ENCODE measurements at regions not wholly inside any gene's neighbourhood (a gene's known extent, or its start where the extent isn't known, plus 50 kb on each side); places are given as distances from the start of the nearest gene placed in this dataset.

GRCh38 chr12:126114441-126114840 lies 1049.2 kb downstream of the AACS start:
- TF ChIP-seq POLR2A (IDR thresholded peaks at IDR 0.05; ENCODE audit: low read depth, low read length) (no peak), EZH2 (IDR thresholded peaks at IDR 0.05; ENCODE audit: borderline replicate concordance, low read depth, low read length, severe bottlenecking) (no peak), POLR2AphosphoS5 (IDR thresholded peaks at IDR 0.05; ENCODE audit: insufficient read depth, low read depth, low read length) (no peak)
- TF ChIP-seq, protein P1, sequence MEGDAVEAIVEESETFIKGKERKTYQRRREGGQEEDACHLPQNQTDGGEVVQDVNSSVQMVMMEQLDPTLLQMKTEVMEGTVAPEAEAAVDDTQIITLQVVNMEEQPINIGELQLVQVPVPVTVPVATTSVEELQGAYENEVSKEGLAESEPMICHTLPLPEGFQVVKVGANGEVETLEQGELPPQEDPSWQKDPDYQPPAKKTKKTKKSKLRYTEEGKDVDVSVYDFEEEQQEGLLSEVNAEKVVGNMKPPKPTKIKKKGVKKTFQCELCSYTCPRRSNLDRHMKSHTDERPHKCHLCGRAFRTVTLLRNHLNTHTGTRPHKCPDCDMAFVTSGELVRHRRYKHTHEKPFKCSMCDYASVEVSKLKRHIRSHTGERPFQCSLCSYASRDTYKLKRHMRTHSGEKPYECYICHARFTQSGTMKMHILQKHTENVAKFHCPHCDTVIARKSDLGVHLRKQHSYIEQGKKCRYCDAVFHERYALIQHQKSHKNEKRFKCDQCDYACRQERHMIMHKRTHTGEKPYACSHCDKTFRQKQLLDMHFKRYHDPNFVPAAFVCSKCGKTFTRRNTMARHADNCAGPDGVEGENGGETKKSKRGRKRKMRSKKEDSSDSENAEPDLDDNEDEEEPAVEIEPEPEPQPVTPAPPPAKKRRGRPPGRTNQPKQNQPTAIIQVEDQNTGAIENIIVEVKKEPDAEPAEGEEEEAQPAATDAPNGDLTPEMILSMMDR (IDR thresholded peaks at IDR 0.05; ENCODE audit: extremely low read depth in 1 of 2, insufficient read depth in 1 of 2, low read depth in 1 of 2, low read length in 2 of 2) = no peak
- TF ChIP-seq, protein P2, sequence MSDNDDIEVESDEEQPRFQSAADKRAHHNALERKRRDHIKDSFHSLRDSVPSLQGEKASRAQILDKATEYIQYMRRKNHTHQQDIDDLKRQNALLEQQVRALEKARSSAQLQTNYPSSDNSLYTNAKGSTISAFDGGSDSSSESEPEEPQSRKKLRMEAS (IDR thresholded peaks at IDR 0.05; ENCODE audit: insufficient read depth, insufficient read length) = no peak

Measured in endothelial cell of umbilical vein (primary cell).